NCI-H446 (cell line): ENCODE measurements at regions not wholly inside any gene's neighbourhood (a gene's known extent, or its start where the extent isn't known, plus 50 kb on each side); places are given as distances from the start of the nearest gene placed in this dataset.

Experiments
- DNase-seq, 2 experiments: peaks; one replicate each; lab custom pipeline; 2025; lab: John Stamatoyannopoulos, UW

- no peak for DNase-seq
These were observed 135.5 kb upstream of the GLI3 start for GRCh38 chr7:42372479-42372878.

- no peak for DNase-seq
These were observed 122.9 kb upstream of the GLI3 start for GRCh38 chr7:42359946-42360345.

- no peak for DNase-seq
These were observed 114.4 kb upstream of the GLI3 start for GRCh38 chr7:42351316-42351935.

- DNase-seq, result no peak
These were observed 113.8 kb upstream of the GLI3 start for GRCh38 chr7:42350801-42351200.

DNA sequence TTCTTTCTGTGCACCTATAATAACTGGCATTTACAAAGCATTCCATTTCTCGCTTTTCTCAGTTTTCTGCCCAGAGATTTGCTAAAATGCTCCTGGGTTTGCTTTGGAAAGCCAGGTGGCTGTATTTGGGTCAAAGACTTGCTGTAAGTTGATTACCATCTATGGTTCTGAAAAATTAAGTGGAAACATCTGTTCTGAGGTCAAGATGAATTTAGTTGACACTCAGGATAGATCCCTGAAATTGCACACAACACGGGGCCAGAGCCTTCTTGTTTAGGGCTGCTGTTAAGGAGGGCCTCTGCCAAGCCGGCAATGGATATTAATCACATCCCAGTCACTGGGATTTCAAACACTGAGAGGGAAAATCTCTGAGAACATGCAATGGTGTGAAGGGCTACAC lies 111.6 kb upstream of the GLI3 start:
- DNase-seq, result no peak

DNA sequence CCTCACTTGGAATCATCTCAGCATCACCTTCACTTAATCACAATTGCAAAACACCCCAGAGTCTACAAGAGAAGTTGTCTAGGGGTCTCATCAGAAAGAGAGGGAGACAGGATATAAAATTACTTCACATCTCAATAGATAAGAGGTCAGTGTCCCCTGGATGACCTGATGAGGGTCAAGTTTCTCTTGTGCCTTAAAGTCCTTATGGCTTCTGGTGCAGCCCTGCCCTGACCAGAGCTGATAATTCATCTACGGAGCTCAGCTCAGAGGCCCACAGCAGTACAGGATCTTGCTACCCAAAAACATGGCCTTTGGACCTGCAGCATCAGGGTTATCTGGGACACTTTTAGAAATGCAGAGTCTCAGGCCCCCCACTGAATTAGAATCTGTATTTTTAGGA lies 111.1 kb upstream of the GLI3 start:
- no peak for DNase-seq

DNA sequence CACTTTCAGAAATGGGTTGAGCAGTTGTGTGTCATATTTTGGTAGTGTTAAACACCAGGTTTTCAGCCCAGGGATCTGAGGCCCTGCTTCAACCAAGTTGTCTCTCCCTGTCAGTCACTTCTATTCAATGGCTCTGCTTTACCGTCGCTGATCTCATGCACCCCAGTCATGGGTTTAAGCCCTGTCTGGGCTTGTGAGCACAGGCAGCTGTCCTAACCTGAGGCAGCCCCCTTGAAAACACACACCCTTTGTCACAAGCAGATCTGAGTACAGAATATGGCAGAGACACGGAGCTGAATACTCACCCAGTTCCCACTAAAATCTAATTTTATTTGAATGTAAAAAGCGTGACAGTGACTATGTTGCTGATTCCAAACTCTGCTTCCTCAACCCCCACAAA lies 110.6 kb upstream of the GLI3 start:
- no peak for DNase-seq

- no peak for DNase-seq
These were observed 108.7 kb upstream of the GLI3 start for GRCh38 chr7:42345478-42346299.

- DNase-seq, result no peak
These were observed 107.3 kb upstream of the GLI3 start for GRCh38 chr7:42344198-42344755.

- DNase-seq, result no peak
These were observed 105.4 kb upstream of the GLI3 start for GRCh38 chr7:42342381-42342780.

GRCh38 chr7:42340436-42340835 lies 103.4 kb upstream of the GLI3 start:
- no peak for DNase-seq

DNA sequence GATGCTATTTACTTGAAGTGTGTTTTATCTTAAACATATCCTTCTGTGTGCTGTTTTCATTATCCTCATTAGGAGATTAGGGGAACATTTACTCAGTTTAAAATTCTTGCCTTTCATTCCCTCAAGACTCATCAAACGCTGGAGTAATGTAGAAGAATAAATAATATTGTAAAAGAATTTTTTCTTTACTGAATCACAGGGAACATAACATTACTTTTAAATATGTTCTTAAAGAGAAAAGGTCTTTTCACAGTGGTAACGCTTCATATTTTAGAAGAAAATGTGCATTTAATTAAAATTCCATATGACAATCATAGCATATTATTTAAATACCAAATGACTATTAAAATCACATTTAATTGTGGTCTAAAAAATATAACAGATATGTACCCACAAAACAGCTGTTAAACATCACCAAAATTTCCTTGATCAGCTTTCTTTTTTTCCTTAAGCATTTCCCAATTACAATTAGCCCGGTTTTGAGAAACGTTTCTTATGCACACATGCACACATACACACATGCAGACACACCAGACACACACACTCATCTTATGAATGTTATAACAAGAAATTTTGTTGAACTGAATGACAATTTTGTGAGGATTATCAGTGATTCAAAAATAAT lies 102.0 kb upstream of the GLI3 start:
- no peak for DNase-seq

GRCh38 chr7:42338231-42338915 lies 101.4 kb upstream of the GLI3 start:
- no peak for DNase-seq

GRCh38 chr7:42337225-42337905 lies 100.4 kb upstream of the GLI3 start:
- DNase-seq, result no peak

GRCh38 chr7:42332605-42333222 lies 95.7 kb upstream of the GLI3 start:
- DNase-seq, result no peak

GRCh38 chr7:42319631-42320030 lies 82.6 kb upstream of the GLI3 start:
- no peak for DNase-seq

DNA sequence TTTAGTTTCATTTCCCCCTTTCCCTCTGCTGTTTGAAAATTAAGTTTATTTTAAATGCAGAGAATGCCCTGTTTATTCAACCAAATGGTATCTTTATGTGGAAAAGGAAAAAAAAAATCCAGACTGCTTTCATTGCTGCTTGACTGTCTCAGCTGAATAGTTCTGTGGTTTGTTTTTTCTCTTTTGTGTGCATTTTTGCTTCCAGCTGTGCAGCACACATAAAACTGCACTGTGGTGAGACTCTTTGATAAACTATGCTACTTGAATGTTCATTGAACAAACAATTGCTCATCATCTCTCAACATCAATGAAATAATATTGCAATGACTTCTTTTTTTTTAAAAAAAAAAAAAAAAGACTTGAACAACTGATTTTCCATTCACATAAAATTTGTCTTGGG lies 78.6 kb upstream of the GLI3 start:
- no peak for DNase-seq

GRCh38 chr7:42315103-42315502 lies 78.1 kb upstream of the GLI3 start:
- no peak for DNase-seq

DNA sequence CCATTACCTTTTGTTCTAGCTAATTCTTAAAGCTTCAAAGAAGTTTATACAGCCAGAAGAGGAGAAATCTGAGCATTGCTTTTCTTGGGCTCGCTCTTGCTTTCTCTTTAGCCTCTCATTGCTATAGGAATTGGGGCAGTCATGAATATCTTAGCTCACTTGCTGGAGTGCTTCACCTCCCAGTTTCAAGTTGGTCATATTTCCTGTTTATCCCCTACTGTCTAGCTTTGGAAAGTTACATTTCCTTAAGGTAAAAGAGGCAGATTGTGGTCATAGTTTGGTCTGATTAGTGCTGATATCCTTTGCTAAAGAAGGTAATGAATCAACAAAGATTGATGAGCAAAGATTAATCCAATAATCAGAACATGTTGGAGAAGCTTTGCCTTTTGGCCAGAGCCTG lies 77.7 kb upstream of the GLI3 start:
- no peak for DNase-seq

GRCh38 chr7:42311195-42311594 lies 74.2 kb upstream of the GLI3 start:
- DNase-seq, result no peak

DNA sequence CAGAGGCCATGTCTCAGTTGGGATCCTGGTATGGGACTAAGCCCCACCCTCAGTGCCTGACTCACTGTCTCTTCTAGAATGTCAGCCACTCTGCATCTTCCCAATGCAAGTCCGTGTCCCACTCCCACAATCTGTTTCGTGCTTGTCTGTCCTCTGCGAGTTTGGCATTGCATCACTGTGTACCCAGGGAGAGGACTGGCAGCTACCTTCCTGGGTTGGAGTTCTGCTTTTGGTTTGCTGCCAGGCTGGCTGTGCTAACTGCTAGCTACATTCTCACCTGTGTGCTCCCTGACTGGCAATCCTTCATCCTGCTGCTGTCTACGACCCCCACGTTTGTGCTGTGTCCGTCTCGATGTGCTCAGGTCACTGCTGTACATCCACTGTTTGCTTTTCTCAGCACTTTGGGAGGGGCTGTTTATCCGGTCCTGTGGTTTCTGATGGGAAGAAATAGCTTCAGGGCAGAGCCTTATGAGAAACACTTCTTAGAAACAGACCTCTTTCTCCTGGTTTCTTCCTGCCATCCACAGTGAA lies 56.0 kb upstream of the GLI3 start:
- no peak for DNase-seq
